GM12878 (cell line): ENCODE measurements at regions not wholly inside any gene's neighbourhood (a gene's known extent, or its start where the extent isn't known, plus 50 kb on each side); places are given as distances from the start of the nearest gene placed in this dataset.

Experiments
- ATF7 ChIP-seq: fragments of 450-650 bp; IDR thresholded peaks from 2 replicates; pipeline ENCODE4 v1.6.1; 2016; ENCODE audit warnings: low read depth, mild to moderate bottlenecking
- ELK1 ChIP-seq: IDR thresholded peaks from 2 replicates; pipeline ENCODE4 v1.6.1; 2012; ENCODE audit warnings: low read depth, low read length, improper control_type of control experiment
- MEF2A ChIP-seq: IDR thresholded peaks from 2 replicates; pipeline ENCODE4 v1.6.1; 2011; ENCODE audit warnings: low read depth, mild to moderate bottlenecking, low read length, moderate library complexity; ENCODE audit not compliant: insufficient read depth
- NRF1 ChIP-seq: conservative IDR thresholded peaks from 2 replicates; pipeline ENCODE4 v1.6.1; 2011; ENCODE audit warnings: mild to moderate bottlenecking, low read depth, low read length, improper control_type of control experiment
- POLR2AphosphoS5 ChIP-seq: IDR thresholded peaks from 2 replicates; pipeline ENCODE4 v1.6.1; 2011; ENCODE audit warnings: mild to moderate bottlenecking, low read length, inconsistent platforms

GRCh38 chr5:40260361-40260760 lies 419.4 kb upstream of the PTGER4 start:
- TF ChIP-seq MEF2A (no peak), ATF7 (no peak), POLR2AphosphoS5 (no peak), ELK1 (no peak), NRF1 (no peak)
